OCI-LY1 (cell line): ENCODE measurements at regions not wholly inside any gene's neighbourhood (a gene's known extent, or its start where the extent isn't known, plus 50 kb on each side); places are given as distances from the start of the nearest gene placed in this dataset.
A peak's percentile ranks its signal among the peaks of the same experiment; 100 is the strongest.

Experiments
- H2AFZ ChIP-seq: fragments of 200-600 bp; sonication (generic), shearing (Covaris generic); 2 replicates; pipeline ENCODE4 v1.6.0; 2014; ENCODE audit warnings: antibody characterized with exemption, mild to moderate bottlenecking, low read length
- H3F3A ChIP-seq: fragments of 200-600 bp; sonication (generic), shearing (Covaris generic); 2 replicates; pipeline ENCODE4 v1.6.0; 2014; ENCODE audit warnings: mild to moderate bottlenecking, antibody characterized with exemption, low read length, moderate library complexity; ENCODE audit not compliant: insufficient read depth
- H3K27ac ChIP-seq: fragments of 200-600 bp; sonication (generic); 2 replicates; pipeline ENCODE4 v1.5.1; 2014; ENCODE audit warnings: low read length, mixed run types, mild to moderate bottlenecking, low read depth; ENCODE audit not compliant: poor library complexity, severe bottlenecking
- H3K27me3 ChIP-seq: fragments of 200-600 bp; sonication (generic); 2 replicates; pipeline ENCODE4 v1.6.0; 2014; ENCODE audit warnings: antibody characterized with exemption, mild to moderate bottlenecking, low read length, moderate library complexity; ENCODE audit not compliant: insufficient read depth
- H3K36me3 ChIP-seq: fragments of 200-600 bp; sonication (generic); 2 replicates; pipeline ENCODE4 v1.6.1; 2014; ENCODE audit warnings: mild to moderate bottlenecking, antibody characterized with exemption, low read length, moderate library complexity, mixed read lengths; ENCODE audit not compliant: insufficient read depth
- H3K4me1 ChIP-seq: fragments of 200-600 bp; sonication (generic); 2 replicates; pipeline ENCODE4 v1.5.1; 2014; ENCODE audit warnings: mild to moderate bottlenecking, low read length, moderate library complexity; ENCODE audit not compliant: insufficient read depth, severe bottlenecking
- H3K4me2 ChIP-seq: fragments of 200-600 bp; sonication (generic), shearing (Covaris generic); 2 replicates; pipeline ENCODE4 v1.6.1; 2014; ENCODE audit warnings: low read length
- H3K4me3 ChIP-seq: fragments of 200-600 bp; sonication (generic); 2 replicates; pipeline ENCODE4 v1.5.1; 2014; ENCODE audit warnings: low read length, low read depth, mild to moderate bottlenecking, mixed read lengths; ENCODE audit not compliant: poor library complexity, severe bottlenecking
- H3K79me2 ChIP-seq: fragments of 200-600 bp; shearing (Covaris generic); 2 replicates; pipeline ENCODE4 v1.6.1; 2016; ENCODE audit warnings: mixed run types, low read length, mixed read lengths; ENCODE audit not compliant: insufficient read depth
- H3K9ac ChIP-seq: fragments of 200-600 bp; sonication (generic), shearing (Covaris generic); 2 replicates; pipeline ENCODE4 v1.6.1; 2014; ENCODE audit warnings: mild to moderate bottlenecking, low read length, mixed read lengths
- H3K9me2 ChIP-seq: fragments of 200-600 bp; sonication (generic), shearing (Covaris generic); 2 replicates; pipeline ENCODE4 v1.6.1; 2014; ENCODE audit warnings: low read depth, mild to moderate bottlenecking, low read length, mixed read lengths
- H3K9me3 ChIP-seq: fragments of 200-600 bp; shearing (Covaris generic); 2 replicates; pipeline ENCODE4 v1.6.1; 2014; ENCODE audit warnings: low read length, mixed read lengths
- H4K20me1 ChIP-seq: fragments of 200-600 bp; sonication (generic), shearing (Covaris generic); 2 replicates; pipeline ENCODE4 v1.6.0; 2016; ENCODE audit warnings: mild to moderate bottlenecking, low read length; ENCODE audit not compliant: insufficient read depth
- CTCF ChIP-seq: fragments of 200-600 bp; sonication (generic), shearing (Covaris generic); IDR thresholded peaks from 2 replicates; pipeline ENCODE4 v1.5.1; 2017; ENCODE audit warnings: mild to moderate bottlenecking, antibody characterized with exemption, low read length, moderate library complexity, mixed read lengths
- EZH2 ChIP-seq: fragments of 200-600 bp; sonication (generic), shearing (Covaris generic); IDR thresholded peaks from 2 replicates; pipeline ENCODE4 v1.8.0; 2017; ENCODE audit warnings: borderline replicate concordance, mixed run types, mild to moderate bottlenecking, antibody characterized with exemption, low read length, moderate library complexity, mixed read lengths

- no peaks in the 10 kb centered on the region for H3K27me3 ChIP-seq
- H3K27ac ChIP-seq: no peak overlapping the region
- no peaks in the 10 kb centered on the region for H4K20me1 ChIP-seq
- H3K9ac ChIP-seq: no peak overlapping the region
- H3K36me3 ChIP-seq: no peaks in the 10 kb centered on the region
- no peak overlapping the region for H3K4me2 ChIP-seq
- H3K4me3 ChIP-seq: no peak overlapping the region
- H3K9me2 ChIP-seq: no peaks in the 10 kb centered on the region
- H2AFZ ChIP-seq: no peak overlapping the region
- no peaks in the 10 kb centered on the region for H3K79me2 ChIP-seq
- H3K4me1 ChIP-seq: no peaks in the 10 kb centered on the region
- H3F3A ChIP-seq: no peaks in the 10 kb centered on the region
- TF ChIP-seq EZH2: no peak
- no peak for TF ChIP-seq CTCF
- H3K9me3 ChIP-seq: no peaks in the 10 kb centered on the region
Measured at GRCh38 chr6:8990075-8990474, 554.7 kb upstream of the SLC35B3 start.

GRCh38 chr6:8983202-8983688, 547.9 kb upstream of the SLC35B3 start:
- H3K27ac ChIP-seq: no peak overlapping the region
- H3F3A ChIP-seq: no peaks in the 10 kb centered on the region
- H3K27me3 ChIP-seq: no peaks in the 10 kb centered on the region
- no peaks in the 10 kb centered on the region for H3K36me3 ChIP-seq
- no peaks in the 10 kb centered on the region for H3K4me1 ChIP-seq
- no peaks in the 10 kb centered on the region for H3K9me3 ChIP-seq
- H2AFZ ChIP-seq: no peak overlapping the region
- no peak for TF ChIP-seq EZH2
- TF ChIP-seq CTCF: peak; percentile 94
- no peak overlapping the region for H3K9ac ChIP-seq
- H3K79me2 ChIP-seq: no peaks in the 10 kb centered on the region
- H4K20me1 ChIP-seq: no peaks in the 10 kb centered on the region
- no peaks in the 10 kb centered on the region for H3K9me2 ChIP-seq
- H3K4me2 ChIP-seq: no peak overlapping the region
- no peak overlapping the region for H3K4me3 ChIP-seq

- Histone ChIP-seq H3K4me1 (no peaks in the 10 kb centered on the region), H3F3A (no peaks in the 10 kb centered on the region), H3K9me3 (no peaks in the 10 kb centered on the region), H3K27me3 (no peaks in the 10 kb centered on the region), H3K9me2 (no peaks in the 10 kb centered on the region), H3K4me3 (no peak overlapping the region), H4K20me1 (no peaks in the 10 kb centered on the region), H2AFZ (no peak overlapping the region), H3K79me2 (no peaks in the 10 kb centered on the region), H3K36me3 (no peaks in the 10 kb centered on the region), H3K27ac (no peak overlapping the region), H3K4me2 (no peak overlapping the region), H3K9ac (no peak overlapping the region)
- TF ChIP-seq EZH2 (no peak), CTCF (no peak)
Measured at GRCh38 chr6:8982668-8983067, 547.3 kb upstream of the SLC35B3 start.
